GDM1 (cell line): ENCODE measurements at regions not wholly inside any gene's neighbourhood (a gene's known extent, or its start where the extent isn't known, plus 50 kb on each side); places are given as distances from the start of the nearest gene placed in this dataset.

Experiments used
- DNase-seq: peaks from one replicate; lab custom pipeline; 2025; lab: John Stamatoyannopoulos, UW

DNA sequence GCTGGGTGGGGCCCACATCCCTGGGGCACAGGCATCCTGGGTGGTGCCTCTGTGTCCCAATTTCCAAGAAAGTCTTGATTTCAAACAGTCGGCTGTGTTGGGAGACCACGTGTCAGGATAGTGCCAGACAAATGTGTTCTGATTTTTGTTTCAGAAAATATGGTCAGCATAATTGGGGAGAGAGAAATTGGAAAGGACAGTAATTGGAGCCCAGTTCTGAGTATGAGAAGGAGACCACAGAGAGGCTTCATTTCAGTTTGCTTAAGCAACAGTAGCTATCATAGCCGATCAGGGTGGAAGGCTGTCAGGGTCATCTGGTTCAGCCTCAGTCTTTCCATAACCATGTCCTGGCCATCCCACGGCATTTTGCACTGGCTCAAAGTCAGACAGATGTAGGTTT lies 220.7 kb downstream of the CDC5L start:
- no peak for DNase-seq

DNA sequence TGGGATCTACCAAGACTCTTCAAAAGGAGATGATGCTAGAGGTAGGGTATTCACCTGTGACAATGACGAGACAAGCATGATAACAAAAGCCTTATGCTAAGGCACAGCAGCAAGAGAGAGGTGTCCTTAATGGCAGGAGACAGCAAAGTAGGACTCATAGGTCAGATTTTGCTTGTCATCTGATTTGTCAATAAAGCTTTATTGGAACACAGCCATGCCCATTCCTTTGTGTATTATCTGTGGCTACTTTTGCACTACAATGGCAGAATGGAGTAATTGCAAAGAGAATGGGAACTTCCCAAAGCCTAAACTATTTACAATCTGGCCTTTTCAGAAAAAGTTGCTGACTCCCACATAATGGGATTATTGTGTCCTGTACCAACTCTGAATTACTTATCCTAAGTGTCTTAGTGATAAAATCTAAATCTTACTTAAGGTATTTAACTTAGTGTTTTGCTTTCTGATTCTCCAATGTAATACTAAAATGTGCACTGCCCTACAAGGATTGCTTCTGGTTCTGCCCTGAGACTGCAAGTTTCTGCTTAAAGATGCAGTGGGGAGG lies 221.6 kb downstream of the CDC5L start:
- DNase-seq = no peak

DNA sequence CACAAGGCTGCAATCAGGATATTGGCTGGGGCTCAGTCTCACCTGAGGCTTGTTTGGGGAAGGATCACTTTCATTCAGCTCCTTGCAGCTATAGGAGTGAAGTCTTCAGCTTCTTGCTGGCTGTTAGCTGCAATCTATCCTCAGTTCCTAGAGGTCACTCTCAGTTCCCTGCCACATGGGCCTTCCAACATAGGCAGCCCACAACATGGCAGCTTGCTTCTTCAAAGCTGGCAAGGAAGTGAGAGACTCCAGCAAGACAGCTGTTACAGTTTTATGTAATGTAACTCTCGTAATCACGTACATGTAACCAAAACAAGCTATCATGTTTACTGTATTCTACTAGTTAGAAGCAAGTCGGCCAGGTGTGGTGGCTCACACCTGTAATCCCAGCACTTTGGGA lies 226.9 kb downstream of the CDC5L start:
- DNase-seq = no peak

DNA sequence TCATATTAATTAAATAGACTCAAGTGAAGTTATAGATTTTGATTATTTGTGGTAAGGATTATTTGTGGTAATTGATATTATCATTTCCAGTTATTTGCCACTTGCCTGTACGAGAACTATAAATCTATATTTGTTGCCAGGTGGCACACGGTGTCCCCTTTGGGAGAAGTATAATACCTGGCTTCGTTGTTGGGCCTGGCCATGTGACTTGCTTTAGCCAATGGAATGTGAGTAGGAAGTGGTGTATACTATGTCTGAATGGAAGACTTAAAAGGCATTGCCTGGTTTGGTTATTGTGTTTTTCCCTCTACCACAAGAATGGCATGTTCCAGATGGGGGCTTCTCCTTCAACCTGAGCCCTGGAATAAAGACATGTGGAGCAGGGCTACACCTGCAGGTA lies 228.1 kb downstream of the CDC5L start:
- no peak for DNase-seq

DNA sequence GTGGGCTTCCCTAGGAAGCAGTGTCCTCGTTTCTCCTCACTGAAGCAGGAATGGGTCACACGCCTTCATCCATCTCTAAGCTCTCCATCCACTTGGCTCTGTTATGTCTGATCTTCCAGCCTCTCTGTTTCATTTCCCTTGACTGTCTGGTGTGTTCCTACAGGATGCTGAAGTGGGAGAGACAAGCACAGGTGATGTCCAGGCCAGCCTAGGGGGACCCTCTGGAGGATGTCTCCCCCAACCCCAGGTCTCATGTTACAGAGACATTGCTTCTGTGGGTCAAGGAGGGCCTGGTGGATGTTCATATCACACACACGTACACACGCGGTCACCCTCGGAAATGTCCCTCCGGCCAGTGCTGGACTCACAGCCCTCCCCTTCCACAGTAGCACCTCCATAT lies 229.9 kb downstream of the CDC5L start:
- DNase-seq = no peak

DNA sequence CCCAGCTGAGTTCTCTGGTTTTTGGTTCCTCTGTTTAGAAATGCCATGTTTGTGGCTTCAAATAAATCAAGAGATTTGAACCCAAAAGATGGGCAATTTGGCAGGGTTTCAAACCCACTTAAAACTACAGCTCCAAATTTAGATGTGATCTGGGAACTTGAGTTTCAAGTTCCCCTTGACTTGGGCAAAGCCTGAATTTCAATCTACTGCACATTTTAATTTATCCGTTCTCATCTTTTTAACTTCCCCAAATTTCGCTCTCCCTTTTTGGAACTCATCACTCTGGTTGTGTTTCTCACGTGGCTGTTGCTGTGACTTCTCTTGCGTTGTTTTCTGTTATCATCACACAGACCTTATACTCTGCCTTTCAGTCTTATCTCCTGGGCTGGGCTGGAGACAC lies 230.9 kb downstream of the CDC5L start:
- DNase-seq = no peak

DNA sequence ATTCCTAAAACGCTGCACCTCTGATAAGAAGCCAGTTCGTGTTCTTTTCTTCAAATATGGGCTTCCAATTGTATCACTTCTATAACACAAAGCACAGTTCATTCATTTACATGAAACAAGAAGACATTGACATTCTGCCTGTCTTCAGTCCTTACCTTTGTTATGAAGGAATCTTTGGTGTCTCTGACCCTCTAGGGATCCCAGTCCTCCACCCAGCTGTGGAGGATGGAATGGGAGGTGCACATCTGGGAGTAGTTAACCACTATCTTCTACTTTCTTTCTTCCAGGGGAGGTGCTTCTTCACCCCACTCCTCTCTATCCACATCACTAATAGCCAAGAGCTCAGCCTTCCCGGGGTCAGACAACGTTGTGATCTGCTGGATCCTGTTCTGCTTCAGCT lies 233.4 kb downstream of the CDC5L start:
- DNase-seq = no peak

DNA sequence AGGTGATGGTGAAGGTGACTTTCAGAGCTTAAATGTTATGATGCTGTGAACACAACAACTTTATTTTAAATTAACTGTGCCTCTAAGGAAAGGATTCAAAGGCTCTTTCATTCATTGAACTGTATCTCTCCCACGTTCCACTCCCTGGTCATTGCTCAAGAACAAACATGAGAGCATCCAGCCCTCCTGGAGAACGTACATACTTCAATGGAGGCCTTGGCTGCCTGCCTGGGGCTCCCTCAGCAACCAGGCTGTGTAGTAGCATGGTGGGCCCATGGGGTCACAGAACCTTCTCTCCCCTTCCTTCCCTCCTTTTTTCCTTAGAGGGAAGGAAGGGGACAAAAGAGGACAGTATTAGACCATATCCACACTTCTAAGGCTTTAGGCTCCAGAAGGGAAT lies 234.3 kb downstream of the CDC5L start:
- no peak for DNase-seq

DNA sequence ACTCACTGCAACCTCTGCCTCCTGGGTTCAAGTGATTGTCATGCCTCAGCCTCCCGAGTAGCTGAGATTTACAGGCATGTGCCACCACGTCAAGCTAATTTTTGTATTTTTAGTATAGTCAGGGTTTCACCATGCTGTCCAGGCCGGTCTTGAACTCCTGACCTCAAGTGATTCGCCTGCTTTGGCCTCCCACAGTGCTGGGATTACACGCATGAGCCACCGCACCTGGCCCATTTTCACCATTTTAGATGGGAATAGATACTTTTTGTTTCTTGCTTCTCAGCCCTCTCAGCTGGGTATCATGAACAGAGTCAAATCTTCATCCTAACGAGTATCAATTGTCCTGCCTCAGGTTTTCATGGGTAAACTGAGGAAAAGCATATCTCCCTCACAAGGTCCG lies 235.0 kb downstream of the CDC5L start:
- DNase-seq = no peak

DNA sequence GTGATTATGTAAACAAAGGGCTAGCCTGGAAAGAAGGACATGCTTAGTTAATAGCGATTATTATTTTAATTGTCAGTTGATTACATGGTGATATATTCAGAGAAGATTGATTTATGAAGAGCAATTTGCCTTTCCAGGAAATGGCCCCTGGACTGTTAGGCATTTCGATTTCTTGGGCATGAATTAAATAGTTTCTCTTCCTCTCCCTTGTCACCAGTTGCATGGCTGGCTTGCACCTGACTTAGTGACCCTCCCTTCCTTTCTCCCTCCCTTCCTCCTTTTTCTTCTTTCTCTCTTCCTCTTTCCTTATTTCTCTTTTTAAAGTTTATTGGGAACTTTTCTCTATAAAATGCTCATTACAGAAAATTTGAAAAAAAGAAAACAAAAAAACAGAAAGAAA lies 235.4 kb downstream of the CDC5L start:
- DNase-seq = no peak

DNA sequence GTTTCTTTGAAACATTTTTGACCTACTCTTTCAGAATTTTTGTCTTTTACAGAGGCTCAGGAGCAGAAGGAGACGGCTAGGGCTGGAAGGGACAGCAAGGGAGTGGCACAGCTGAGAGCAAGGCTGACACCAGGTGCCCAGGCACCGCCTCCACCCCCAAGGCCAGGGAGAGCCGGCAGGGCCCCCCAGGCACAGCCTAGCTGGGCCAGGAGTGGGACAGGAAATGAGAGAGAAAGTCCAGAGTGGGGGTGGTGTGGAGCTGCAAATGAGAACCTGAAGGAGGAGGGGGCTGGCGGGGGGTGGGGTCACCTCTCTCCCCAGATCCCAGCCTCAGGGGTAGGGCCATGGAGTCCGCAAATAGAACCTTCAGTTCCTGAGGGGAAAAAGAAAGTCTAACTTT lies 236.7 kb downstream of the CDC5L start:
- DNase-seq = no peak

DNA sequence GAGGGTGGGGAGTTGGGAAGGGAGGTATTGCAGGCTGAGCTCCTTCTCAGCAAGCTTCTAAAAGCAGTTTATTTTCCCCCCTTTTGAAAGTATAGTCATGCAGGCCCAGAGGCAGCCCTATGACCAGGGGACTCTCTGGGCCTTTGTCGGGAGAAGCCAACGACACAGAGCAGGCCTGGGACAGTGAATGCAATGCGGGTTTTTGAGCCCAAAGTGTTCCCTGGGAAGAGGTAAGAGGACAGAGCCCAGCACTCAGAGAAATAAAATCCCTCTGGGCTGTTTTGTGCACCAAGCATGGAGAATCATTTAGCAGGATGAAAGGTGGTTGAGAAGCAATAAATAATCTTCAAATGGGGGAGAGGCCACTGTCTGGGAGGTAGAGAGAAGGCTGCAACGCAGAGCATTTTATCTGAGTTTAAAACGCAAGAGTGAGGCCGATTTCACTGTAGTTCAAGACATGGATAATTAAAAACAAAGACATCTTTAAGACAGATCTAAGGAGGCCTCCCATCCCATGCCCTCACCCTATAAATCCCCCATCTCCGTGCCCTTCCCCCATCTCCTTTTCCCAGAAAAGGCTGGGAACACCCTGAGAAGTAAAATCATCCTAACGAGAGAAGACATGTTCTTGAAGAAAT lies 237.5 kb downstream of the CDC5L start:
- DNase-seq = no peak

DNA sequence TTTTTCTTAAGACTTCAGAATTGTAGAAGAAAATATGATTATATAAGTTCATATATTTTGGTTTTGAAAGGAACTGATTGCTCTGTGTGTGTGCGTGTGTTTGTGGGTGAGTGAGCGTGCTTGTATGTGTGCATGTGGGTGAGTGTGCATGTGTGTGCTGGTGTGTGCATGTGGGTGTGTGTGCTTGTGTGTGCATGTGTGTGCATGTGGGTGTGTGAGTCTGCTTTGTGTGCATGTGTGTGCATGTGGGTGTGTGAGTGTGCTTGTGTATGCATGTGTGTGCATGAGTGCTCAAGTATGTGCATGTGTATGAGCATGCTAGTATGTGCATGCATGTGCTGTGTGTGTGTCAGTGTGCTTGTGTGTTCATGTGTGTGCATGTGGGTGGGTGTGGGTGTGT lies 238.5 kb downstream of the CDC5L start:
- no peak for DNase-seq

DNA sequence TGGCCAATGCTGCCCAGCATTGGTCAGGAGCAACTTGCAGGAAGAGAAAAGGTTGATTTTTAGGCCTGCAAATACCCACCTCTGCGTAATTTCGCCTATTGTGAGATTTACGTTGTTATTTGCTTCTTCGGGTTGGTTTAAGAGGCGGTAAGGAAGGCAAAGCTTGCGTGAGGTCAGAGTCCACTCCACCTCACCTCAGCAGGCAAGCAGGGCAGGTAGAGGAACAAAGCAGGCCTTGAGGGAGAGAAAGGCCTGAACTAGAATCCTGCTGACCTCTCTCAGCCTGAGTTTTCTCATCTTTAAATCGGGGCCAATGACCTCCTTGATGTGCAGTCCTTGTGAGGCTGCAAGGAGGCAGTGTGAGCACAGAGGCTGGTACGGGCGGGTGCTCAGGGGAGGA lies 239.1 kb downstream of the CDC5L start:
- DNase-seq = no peak

DNA sequence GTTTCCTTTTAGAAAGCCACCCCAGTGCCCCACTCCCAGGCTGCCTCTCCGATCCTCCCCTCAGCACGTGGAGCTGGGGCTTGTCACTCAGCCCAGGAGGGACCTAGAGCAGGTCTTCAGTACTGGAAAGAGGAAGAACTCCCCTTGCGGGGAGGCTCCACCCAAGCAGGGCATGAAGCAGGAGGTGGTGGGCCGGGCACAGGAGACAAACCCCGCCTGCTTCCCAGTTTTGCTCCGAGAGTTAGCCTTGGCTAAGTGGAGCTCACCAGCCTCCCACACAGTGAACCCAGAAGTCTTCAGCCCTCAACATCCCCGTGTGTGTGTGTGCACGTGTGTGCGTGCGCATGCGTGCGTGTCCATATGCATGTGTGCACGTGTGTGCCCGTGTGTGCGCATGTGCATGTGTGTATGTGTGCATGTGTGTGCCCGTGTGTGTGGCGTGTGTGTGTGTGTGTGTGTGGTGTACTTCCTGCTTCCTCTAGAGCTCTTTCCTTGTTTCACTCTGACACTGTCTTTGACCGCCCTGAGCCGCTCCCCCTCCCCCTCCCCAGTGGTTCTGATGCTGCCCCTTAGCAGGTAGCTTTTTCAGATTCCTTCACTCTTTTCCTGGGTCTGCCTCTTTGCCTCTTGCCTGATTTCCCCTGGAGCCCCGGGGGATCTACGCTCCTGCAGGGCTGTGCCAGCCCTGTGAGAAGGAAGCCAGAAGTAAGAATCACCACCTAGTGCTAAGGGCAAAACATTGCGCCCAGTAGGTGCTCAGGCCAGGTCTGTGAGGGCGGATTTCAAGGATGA lies 239.8 kb downstream of the CDC5L start:
- DNase-seq = no peak

DNA sequence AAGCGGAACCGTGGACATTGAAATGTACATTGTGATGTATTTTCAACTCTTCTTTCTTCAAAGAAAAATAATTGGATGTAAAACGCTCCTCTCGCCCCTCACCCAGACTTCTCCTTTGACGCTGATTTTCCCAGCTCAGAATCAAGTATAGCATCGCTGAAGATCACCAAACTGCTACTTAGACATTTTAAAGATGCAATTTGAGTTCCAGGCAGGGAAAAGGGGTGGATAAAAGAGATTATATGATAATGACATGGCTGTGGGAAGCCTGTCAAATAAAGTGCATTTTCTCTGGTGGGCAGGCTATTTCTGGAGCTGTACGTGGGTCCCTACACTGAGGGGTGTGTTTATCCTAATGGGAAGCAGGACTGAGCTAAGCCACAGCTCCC lies 240.4 kb downstream of the CDC5L start:
- no peak for DNase-seq

DNA sequence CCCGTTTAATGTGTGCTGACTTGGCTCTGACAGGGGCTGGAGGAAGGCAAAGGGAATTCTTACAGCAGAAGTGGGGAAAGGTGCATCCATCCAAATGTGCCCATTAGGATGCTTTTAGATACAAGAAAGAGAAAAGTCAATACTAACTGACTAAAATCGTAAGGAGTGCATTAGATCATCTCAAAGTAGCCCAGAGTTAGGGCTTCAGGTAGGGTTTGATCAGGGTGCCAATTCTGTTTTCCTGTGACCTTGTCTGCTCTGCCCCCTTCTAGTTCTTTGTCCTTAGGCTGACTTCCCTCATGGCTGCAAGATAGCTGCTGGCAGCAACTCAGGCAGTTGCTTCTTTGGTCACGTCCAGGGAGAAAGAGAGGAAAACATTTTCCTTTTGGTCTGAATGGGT lies 240.8 kb downstream of the CDC5L start:
- no peak for DNase-seq

DNA sequence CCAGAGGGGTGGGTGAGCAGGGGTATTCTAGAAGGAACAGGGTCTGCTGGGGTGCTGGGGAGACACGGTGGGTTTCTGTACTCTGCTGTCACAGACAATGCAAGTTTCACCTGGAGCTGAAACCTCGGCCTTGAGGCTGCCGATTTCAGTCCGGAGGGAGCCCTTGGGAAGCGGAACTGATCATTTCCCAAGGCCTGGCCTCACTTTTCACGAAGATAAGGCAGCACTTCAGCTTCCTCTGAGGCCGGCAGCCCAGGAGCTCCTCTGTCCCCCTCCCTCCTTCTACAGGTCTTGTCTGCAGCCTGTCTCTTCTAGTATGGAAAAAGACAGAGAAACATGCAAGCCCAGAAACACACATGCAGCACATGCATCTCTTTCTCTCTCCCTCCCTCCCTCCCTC lies 242.1 kb downstream of the CDC5L start:
- DNase-seq = no peak

DNA sequence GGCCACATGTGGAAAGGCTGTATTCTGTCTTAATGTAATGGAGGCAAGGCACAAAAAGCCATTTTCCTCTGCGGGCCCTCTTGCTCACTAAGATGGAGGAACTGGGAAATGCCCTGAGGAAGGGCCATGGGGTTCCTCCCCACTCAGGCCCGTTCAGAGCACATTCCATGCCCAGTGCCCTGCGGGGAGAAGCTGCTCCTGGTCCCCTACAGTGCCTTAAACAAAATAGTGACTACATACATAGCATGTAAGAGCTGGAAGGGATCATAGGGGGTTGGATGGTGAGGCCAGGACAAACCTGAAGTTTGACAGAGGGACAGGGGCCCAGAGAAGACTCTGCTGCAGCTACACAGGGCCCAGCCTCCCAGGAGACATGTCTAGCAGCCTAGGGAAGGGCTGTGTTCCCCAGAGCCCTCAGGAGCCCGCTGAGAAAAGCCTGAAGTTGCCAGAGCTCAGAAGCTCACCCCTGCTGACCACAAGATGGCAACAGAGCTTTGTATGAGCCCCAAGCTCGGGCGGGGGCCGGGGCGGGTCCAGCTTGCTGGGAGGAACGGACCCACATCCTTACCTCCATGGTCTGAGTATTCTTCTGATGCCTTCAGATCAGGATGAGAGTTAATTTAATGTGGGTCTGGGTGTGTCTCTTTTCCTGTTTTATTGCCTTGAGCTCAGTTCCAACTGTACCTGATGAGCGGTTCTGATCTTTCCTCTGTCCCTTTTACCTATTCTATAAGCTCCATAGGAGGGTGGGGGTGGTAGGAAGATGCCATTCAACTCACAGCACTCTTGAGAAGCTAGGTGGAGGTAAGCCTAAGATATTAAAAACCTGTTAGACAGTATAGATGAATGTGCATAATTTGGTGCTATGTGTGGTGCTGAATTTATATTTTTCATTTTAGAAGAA lies 242.9 kb downstream of the CDC5L start:
- DNase-seq = no peak

DNA sequence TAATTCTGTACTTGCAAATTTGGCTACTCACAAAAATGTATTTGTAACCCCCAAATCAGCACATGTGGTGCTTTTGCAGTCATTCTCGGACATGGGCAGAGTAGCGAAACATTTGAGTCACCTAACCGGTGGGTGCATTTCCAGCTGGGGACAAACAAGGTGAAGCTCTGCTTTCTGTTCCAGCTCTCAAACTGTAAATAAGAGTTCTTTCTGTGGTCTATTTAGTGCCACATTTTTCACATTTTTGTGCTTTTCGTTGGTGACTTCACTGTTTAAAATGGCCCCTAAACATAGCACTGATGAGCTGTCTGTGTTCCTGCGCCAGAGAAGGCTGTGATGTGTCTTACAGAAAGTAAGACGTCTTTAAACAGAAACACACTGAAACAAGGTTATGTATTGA lies 244.5 kb downstream of the CDC5L start:
- no peak for DNase-seq

DNA sequence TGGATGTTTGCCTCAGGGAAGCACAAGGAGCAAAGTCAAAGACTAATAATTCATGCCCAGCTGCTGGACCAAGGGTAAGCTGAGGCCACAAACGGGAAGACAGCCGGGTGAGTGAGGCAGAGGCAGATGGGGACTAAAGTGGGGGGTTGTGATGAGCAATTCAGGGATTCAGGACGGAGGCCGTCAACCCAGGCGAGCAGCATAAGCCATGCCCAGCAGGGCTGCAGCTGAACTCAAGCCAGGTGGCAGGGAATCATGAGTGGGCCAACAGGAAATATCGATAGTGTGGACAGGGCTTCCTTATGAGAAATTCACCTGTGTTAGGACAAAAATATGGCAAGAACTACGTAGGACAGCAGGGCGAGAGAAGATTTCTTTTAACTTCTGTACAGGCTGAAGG lies 246.8 kb downstream of the CDC5L start:
- no peak for DNase-seq

DNA sequence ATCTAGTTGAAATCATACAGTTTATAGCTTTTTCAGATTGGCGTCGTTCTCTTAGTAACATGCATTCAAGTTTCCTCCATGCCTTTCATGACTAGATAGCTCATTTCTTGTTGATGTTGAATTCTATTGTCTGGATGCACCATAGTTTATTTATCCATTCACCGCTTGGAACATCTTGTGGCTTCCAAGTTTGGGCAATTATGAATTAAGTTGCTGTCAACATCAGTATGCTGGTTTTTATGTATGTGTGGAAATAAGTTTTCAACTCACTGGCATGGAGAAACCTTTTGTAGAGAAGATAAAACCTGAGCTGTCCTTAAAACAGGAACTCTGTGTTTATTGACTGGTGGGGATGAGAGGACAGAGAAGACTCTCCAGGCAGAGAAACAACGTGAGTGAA lies 248.0 kb downstream of the CDC5L start:
- no peak for DNase-seq
